ENCODE measurements at regions not wholly inside any gene's neighbourhood (a gene's known extent, or its start where the extent isn't known, plus 50 kb on each side); places are given as distances from the start of the nearest gene placed in this dataset.

GRCh38 chr1:72885841-72886240, 603.5 kb upstream of the NEGR1 start:
- Histone ChIP-seq H3K4me3 (ENCODE audit: low read depth, low read length) (no peak overlapping the region), H3K79me2 (ENCODE audit: control insufficient read depth, insufficient read depth, low read length, unreplicated experiment) (no peaks in the 10 kb centered on the region), H3K36me3 (ENCODE audit: insufficient read depth, low read length) (no peaks in the 10 kb centered on the region), H3K4me1 (ENCODE audit: control insufficient read depth, insufficient read depth, low read length, unreplicated experiment) (no peaks in the 10 kb centered on the region), H3K27me3 (ENCODE audit: insufficient read depth, low read length) (no peaks in the 10 kb centered on the region), H3K27ac (ENCODE audit: low read depth, low read length) (no peak overlapping the region), H2AFZ (ENCODE audit: low read length, unreplicated experiment) (no peak overlapping the region)

- H3K27me3 ChIP-seq (ENCODE audit: insufficient read depth, low read length) = no peaks in the 10 kb centered on the region
- no peaks in the 10 kb centered on the region for H3K79me2 ChIP-seq (ENCODE audit: control insufficient read depth, insufficient read depth, low read length, unreplicated experiment)
- no peak overlapping the region for H2AFZ ChIP-seq (ENCODE audit: low read length, unreplicated experiment)
- H3K4me1 ChIP-seq (ENCODE audit: control insufficient read depth, insufficient read depth, low read length, unreplicated experiment) = no peaks in the 10 kb centered on the region
- H3K4me3 ChIP-seq (ENCODE audit: low read depth, low read length) = no peak overlapping the region
- no peak overlapping the region for H3K27ac ChIP-seq (ENCODE audit: low read depth, low read length)
- H3K36me3 ChIP-seq (ENCODE audit: insufficient read depth, low read length) = no peaks in the 10 kb centered on the region
Measured at GRCh38 chr1:72885017-72885416, 602.7 kb upstream of the NEGR1 start.

DNA sequence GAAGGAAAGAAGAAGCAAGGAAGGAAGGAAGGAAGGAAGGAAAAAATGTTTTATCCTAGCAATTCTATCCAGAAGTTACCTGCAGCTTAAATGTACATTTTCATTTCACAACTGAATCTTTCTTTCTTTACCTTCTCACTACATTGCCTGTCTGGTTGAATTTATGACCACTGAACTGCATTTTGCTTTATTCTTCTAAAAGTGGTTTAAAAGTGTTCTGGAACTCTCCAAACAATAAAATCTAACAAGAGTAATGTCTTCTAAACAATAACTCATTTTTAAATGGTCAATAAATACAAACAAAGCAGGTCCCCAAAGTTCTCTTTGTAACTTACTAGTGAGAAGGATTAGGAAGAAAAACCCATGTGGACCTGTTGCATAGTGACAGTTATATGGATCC, 587.5 kb upstream of the NEGR1 start:
- Histone ChIP-seq H3K27me3 (ENCODE audit: insufficient read depth, low read length) (no peaks in the 10 kb centered on the region), H3K36me3 (ENCODE audit: insufficient read depth, low read length) (no peaks in the 10 kb centered on the region), H3K4me3 (ENCODE audit: low read depth, low read length) (no peak overlapping the region), H3K27ac (ENCODE audit: low read depth, low read length) (no peak overlapping the region), H3K4me1 (ENCODE audit: control insufficient read depth, insufficient read depth, low read length, unreplicated experiment) (no peaks in the 10 kb centered on the region), H2AFZ (ENCODE audit: low read length, unreplicated experiment) (no peak overlapping the region), H3K79me2 (ENCODE audit: control insufficient read depth, insufficient read depth, low read length, unreplicated experiment) (no peaks in the 10 kb centered on the region)

- no peak overlapping the region for H3K27ac ChIP-seq (ENCODE audit: low read depth, low read length)
Measured at GRCh38 chr1:72869441-72869840, 587.1 kb upstream of the NEGR1 start.

DNA sequence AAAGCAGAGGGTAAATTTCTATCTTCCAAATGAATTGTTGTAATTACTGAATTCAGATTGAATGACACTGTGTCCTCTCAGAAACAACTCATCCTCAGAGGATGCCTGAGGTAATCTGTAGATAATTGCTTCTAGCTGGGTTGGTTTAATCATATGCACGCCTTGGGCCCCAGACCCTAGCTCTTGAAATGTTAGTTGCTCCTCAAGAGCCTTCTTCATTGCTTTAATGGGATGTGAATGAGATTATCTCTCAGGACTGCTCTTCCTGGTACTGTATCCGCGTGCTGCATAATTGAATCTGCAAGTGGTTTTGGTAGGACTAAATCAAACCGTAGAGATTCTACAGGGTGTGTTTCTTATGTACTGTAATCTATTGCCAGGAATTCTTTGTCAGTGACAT, 569.3 kb upstream of the NEGR1 start:
- H3K27me3 ChIP-seq (ENCODE audit: insufficient read depth, low read length) = no peaks in the 10 kb centered on the region
- H3K4me3 ChIP-seq (ENCODE audit: low read depth, low read length) = no peak overlapping the region
- no peaks in the 10 kb centered on the region for H3K79me2 ChIP-seq (ENCODE audit: control insufficient read depth, insufficient read depth, low read length, unreplicated experiment)
- no peak overlapping the region for H2AFZ ChIP-seq (ENCODE audit: low read length, unreplicated experiment)
- no peaks in the 10 kb centered on the region for H3K4me1 ChIP-seq (ENCODE audit: control insufficient read depth, insufficient read depth, low read length, unreplicated experiment)
- no peak overlapping the region for H3K27ac ChIP-seq (ENCODE audit: low read depth, low read length)
- H3K36me3 ChIP-seq (ENCODE audit: insufficient read depth, low read length) = no peaks in the 10 kb centered on the region

More at GRCh38 chr1:72869441-72869840, 587.1 kb upstream of the NEGR1 start:
- Histone ChIP-seq H2AFZ (ENCODE audit: low read length, unreplicated experiment) (no peak overlapping the region), H3K4me3 (ENCODE audit: low read depth, low read length) (no peak overlapping the region), H3K27me3 (ENCODE audit: insufficient read depth, low read length) (no peaks in the 10 kb centered on the region), H3K36me3 (ENCODE audit: insufficient read depth, low read length) (no peaks in the 10 kb centered on the region), H3K4me1 (ENCODE audit: control insufficient read depth, insufficient read depth, low read length, unreplicated experiment) (no peaks in the 10 kb centered on the region), H3K79me2 (ENCODE audit: control insufficient read depth, insufficient read depth, low read length, unreplicated experiment) (no peaks in the 10 kb centered on the region)

DNA sequence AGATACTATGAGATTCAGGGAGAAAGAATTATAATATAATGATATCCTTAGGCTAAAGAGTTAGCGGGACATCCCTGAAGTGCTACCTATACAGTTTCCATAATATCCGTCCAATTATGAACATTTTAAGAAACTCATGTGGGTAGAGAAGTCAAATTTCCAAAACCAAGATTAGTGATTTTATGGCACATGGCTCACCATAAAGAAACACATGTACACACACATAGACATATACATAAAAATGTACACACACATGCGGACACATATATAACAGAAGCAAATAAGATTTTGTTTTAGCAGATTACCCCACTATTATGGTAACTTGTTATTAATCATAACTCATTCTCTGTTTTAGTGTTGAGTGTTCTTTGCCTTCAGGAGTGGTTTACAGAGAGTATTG, 566.7 kb upstream of the NEGR1 start:
- H3K36me3 ChIP-seq (ENCODE audit: insufficient read depth, low read length) = no peaks in the 10 kb centered on the region
- no peak overlapping the region for H3K4me3 ChIP-seq (ENCODE audit: low read depth, low read length)
- H3K79me2 ChIP-seq (ENCODE audit: control insufficient read depth, insufficient read depth, low read length, unreplicated experiment) = no peaks in the 10 kb centered on the region
- no peaks in the 10 kb centered on the region for H3K27me3 ChIP-seq (ENCODE audit: insufficient read depth, low read length)
- H3K4me1 ChIP-seq (ENCODE audit: control insufficient read depth, insufficient read depth, low read length, unreplicated experiment) = no peaks in the 10 kb centered on the region
- no peak overlapping the region for H2AFZ ChIP-seq (ENCODE audit: low read length, unreplicated experiment)
- H3K27ac ChIP-seq (ENCODE audit: low read depth, low read length) = no peak overlapping the region

DNA sequence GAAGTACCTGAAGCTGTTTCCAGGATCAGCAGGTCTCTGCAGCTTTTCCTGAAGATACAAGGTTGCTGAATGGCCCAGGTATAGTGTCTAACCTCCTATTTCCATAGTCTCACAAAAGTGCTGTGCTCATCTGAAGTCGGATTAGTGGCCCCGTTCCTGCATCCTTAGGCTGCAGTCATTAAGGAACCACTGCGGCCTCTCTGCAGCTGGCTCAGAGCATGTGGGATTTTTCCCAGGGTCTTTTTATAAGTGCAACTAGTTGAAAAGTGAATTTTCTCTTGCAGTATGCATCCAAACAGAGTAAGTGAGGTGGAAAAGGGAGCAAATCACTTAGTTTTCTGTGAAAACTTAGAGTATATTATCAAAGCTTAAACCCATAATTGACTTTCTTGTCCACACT, 565.3 kb upstream of the NEGR1 start:
- Histone ChIP-seq H3K36me3 (ENCODE audit: insufficient read depth, low read length) (no peaks in the 10 kb centered on the region), H3K4me1 (ENCODE audit: control insufficient read depth, insufficient read depth, low read length, unreplicated experiment) (no peaks in the 10 kb centered on the region), H3K79me2 (ENCODE audit: control insufficient read depth, insufficient read depth, low read length, unreplicated experiment) (no peaks in the 10 kb centered on the region), H2AFZ (ENCODE audit: low read length, unreplicated experiment) (no peak overlapping the region), H3K4me3 (ENCODE audit: low read depth, low read length) (no peak overlapping the region), H3K27me3 (ENCODE audit: insufficient read depth, low read length) (no peaks in the 10 kb centered on the region), H3K27ac (ENCODE audit: low read depth, low read length) (no peak overlapping the region)

DNA sequence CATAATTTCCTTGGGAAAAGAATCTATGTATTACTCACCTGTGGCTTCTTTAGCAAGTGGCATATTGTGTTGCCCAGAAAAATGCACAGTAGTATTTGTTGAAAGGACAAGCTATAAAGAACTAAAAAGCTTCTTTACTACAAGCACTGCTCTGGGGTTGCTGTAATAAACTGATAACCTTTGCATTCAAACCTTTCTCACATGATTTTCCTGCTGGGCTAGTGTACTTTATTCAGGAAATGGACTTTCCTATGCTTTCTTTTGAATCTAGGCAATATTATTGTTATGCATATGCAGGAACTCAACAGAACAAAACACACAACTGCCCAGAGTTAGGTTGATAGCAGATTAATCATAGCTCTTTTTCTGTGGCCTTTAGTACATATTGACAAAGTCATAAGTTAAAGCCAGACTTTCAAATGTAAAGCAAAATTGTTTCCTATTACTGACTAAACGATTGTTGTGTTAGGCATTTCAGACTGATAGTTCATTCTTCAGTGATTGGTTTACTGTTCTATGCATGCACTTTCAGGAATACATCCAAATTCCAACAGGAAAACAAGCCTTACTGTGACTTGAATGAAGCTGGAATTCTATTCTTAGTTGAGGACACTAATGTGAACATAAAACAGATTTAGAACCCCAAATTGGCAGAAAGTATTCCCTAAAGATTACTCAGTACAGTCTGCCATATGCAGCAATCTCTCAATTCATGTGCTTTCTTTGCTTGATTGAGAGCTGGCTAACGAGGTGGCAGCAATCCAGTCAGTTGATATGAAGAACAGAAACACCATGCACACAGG, 564.3 kb upstream of the NEGR1 start:
- no peaks in the 10 kb centered on the region for H3K36me3 ChIP-seq (ENCODE audit: insufficient read depth, low read length)
- H3K4me1 ChIP-seq (ENCODE audit: control insufficient read depth, insufficient read depth, low read length, unreplicated experiment) = no peaks in the 10 kb centered on the region
- H3K27me3 ChIP-seq (ENCODE audit: insufficient read depth, low read length) = no peaks in the 10 kb centered on the region
- H3K4me3 ChIP-seq (ENCODE audit: low read depth, low read length) = no peak overlapping the region
- no peak overlapping the region for H2AFZ ChIP-seq (ENCODE audit: low read length, unreplicated experiment)
- no peaks in the 10 kb centered on the region for H3K79me2 ChIP-seq (ENCODE audit: control insufficient read depth, insufficient read depth, low read length, unreplicated experiment)
- no peak overlapping the region for H3K27ac ChIP-seq (ENCODE audit: low read depth, low read length)

DNA sequence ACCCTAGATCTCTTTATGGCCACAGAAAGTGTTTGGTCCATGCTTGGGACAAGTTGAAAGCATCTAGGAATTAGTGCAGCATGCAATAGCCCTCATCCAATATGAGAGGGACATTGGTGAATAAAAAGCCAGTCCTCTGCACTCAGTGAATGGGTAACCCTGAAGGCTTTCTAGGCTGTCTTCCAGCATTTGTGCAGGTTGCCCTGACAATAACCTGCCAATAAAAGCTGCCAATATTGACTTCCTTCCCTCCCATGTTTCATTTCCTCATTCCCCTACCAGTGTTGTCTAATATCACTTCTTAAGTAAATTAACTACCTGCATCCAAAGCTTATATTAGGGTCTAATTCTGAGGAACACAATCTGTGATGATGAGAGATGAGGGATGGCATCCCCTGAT, 563.6 kb upstream of the NEGR1 start:
- no peak overlapping the region for H2AFZ ChIP-seq (ENCODE audit: low read length, unreplicated experiment)
- H3K27ac ChIP-seq (ENCODE audit: low read depth, low read length) = no peak overlapping the region
- no peaks in the 10 kb centered on the region for H3K27me3 ChIP-seq (ENCODE audit: insufficient read depth, low read length)
- H3K36me3 ChIP-seq (ENCODE audit: insufficient read depth, low read length) = no peaks in the 10 kb centered on the region
- no peak overlapping the region for H3K4me3 ChIP-seq (ENCODE audit: low read depth, low read length)
- no peaks in the 10 kb centered on the region for H3K79me2 ChIP-seq (ENCODE audit: control insufficient read depth, insufficient read depth, low read length, unreplicated experiment)
- no peaks in the 10 kb centered on the region for H3K4me1 ChIP-seq (ENCODE audit: control insufficient read depth, insufficient read depth, low read length, unreplicated experiment)

DNA sequence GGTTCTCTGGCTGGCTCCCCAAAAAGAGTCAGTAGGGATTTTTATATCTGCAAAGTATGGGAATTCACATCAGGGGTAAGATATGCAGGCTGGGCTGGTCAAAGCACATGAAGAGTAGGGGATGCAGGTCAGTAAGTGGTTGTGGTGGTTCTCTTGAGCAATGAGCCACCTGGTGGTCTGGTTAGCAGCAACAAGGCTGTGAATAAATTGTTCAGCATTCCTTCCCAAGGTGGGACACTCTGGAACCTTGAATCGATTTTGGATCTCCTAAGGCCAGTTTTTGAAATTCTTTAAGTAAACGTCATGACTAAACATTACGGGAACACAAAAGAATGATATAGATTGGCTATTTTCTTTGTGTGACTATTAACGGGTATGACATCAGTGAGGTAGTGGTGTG, 563.0 kb upstream of the NEGR1 start:
- Histone ChIP-seq H3K27ac (ENCODE audit: low read depth, low read length) (no peak overlapping the region), H3K4me3 (ENCODE audit: low read depth, low read length) (no peak overlapping the region), H3K4me1 (ENCODE audit: control insufficient read depth, insufficient read depth, low read length, unreplicated experiment) (no peaks in the 10 kb centered on the region), H3K36me3 (ENCODE audit: insufficient read depth, low read length) (no peaks in the 10 kb centered on the region), H2AFZ (ENCODE audit: low read length, unreplicated experiment) (no peak overlapping the region), H3K27me3 (ENCODE audit: insufficient read depth, low read length) (no peaks in the 10 kb centered on the region), H3K79me2 (ENCODE audit: control insufficient read depth, insufficient read depth, low read length, unreplicated experiment) (no peaks in the 10 kb centered on the region)

GRCh38 chr1:72837781-72838180, 555.4 kb upstream of the NEGR1 start:
- Histone ChIP-seq H3K4me3 (ENCODE audit: low read depth, low read length) (no peak overlapping the region), H3K4me1 (ENCODE audit: control insufficient read depth, insufficient read depth, low read length, unreplicated experiment) (no peaks in the 10 kb centered on the region), H3K27me3 (ENCODE audit: insufficient read depth, low read length) (no peaks in the 10 kb centered on the region), H3K27ac (ENCODE audit: low read depth, low read length) (no peak overlapping the region), H3K36me3 (ENCODE audit: insufficient read depth, low read length) (no peaks in the 10 kb centered on the region), H3K79me2 (ENCODE audit: control insufficient read depth, insufficient read depth, low read length, unreplicated experiment) (no peaks in the 10 kb centered on the region), H2AFZ (ENCODE audit: low read length, unreplicated experiment) (no peak overlapping the region)

Measured in ACC112 (cell line).